ENCODE measurements at regions not wholly inside any gene's neighbourhood (a gene's known extent, or its start where the extent isn't known, plus 50 kb on each side); places are given as distances from the start of the nearest gene placed in this dataset.
"Not testable (repeated sequence)": the region's sequence is repeated elsewhere in the genome, so short reads cannot be mapped to it uniquely, and the experiment has no call there.

DNA sequence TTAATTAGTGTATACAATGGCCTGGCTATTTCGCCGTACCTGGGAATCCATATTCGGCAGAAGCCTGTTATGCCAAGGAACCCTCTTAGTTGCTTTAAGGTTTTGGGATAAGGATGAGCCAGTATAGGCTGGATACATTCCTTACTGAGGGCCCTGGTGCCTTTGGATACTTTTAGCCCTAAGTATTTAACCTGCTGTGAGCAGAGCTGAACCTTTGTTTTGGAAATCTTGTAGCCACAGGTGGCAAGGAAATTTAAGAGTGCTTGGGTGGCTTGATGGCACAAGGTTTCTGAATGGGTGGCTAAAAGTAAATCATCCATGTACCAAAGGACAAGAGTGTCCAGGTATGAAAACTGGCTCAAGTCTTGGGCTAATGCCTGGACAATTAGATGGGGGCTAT lies 92.2 kb upstream of the RHOBTB1 start:
- H3K9ac ChIP-seq (ENCODE audit: low read depth, low read length, poor library complexity); H3K4me1 ChIP-seq (ENCODE audit: control insufficient read depth in 2 of 2, insufficient read depth in 1 of 2, low read depth in 1 of 2, low read length in 2 of 2); H3K14ac ChIP-seq (ENCODE audit: low read length); H3K4me2 ChIP-seq (ENCODE audit: insufficient read depth, low read length, poor library complexity, severe bottlenecking); H3K23ac ChIP-seq (ENCODE audit: low read depth, low read length, poor library complexity); H3K36me3 ChIP-seq (replicated peaks in 1 of 2; ENCODE audit: control insufficient read depth in 2 of 2, insufficient read depth in 2 of 2, low read length in 2 of 2); H2BK120ac ChIP-seq (ENCODE audit: low read depth, low read length); H2BK15ac ChIP-seq (ENCODE audit: low read length); H4K8ac ChIP-seq (ENCODE audit: low read depth, low read length); H2AFZ ChIP-seq (ENCODE audit: low read length); H3K9me3 ChIP-seq (replicated peaks in 1 of 2; ENCODE audit: control insufficient read depth in 2 of 2, insufficient read depth in 1 of 2, low read depth in 1 of 2, low read length in 2 of 2); H4K91ac ChIP-seq (ENCODE audit: low read depth, low read length, poor library complexity); H3K79me1 ChIP-seq (ENCODE audit: low read depth, low read length); H3K4me3 ChIP-seq (ENCODE audit: low read length in 2 of 2); H3K27me3 ChIP-seq (ENCODE audit: control insufficient read depth in 3 of 3, insufficient read depth in 3 of 3, low read depth in 1 of 3, low read length in 3 of 3); H2AK5ac ChIP-seq (ENCODE audit: low read depth, low read length); H3K4ac ChIP-seq (ENCODE audit: low read length); H2BK5ac ChIP-seq (ENCODE audit: low read length); H3K18ac ChIP-seq (ENCODE audit: low read length); DNase-seq (ENCODE audit: low spot score); H2BK12ac ChIP-seq (ENCODE audit: low read length); H3K27ac ChIP-seq (replicated peaks; ENCODE audit: low read length): not testable (repeated sequence)
- no CpG with 5 or more reads among the region's 3 CpGs for WGBS, 2 donors (ENCODE audit: extremely low coverage in 2 of 2, insufficient read length in 2 of 2, insufficient replicate concordance in 1 of 2)

DNA sequence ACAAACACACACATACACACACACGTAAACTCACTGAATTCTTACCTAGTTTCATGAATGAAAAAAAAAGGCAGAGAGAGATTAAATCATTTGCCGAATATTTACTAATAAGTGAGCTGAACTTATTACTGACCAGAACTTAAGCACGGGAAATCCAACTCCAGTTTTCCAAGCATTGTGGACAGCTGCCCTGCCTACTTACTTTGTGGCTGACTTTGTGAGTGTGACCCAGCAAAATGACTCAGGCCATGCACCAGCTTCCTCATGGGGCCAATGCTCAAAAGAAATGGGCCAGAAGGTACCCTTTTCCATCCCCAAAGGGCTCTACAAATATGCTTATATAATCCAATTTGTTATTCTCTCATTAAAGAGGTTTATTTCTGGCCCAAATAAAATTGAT lies 87.4 kb upstream of the RHOBTB1 start:
- Histone ChIP-seq H2BK15ac (ENCODE audit: low read length) (no peak overlapping the region), H3K14ac (ENCODE audit: low read length) (no peak overlapping the region), H2BK120ac (ENCODE audit: low read depth, low read length) (no peak overlapping the region), H3K4ac (ENCODE audit: low read length) (no peak overlapping the region), H2AK5ac (ENCODE audit: low read depth, low read length) (no peak overlapping the region), H3K9me3 (replicated peaks in 1 of 2; ENCODE audit: control insufficient read depth in 2 of 2, insufficient read depth in 1 of 2, low read depth in 1 of 2, low read length in 2 of 2) (no peaks in the 10 kb centered on the region), H2AFZ (ENCODE audit: low read length) (no peak overlapping the region), H3K27ac (replicated peaks; ENCODE audit: low read length) (no peak overlapping the region), H3K79me1 (ENCODE audit: low read depth, low read length) (no peaks in the 10 kb centered on the region), H4K8ac (ENCODE audit: low read depth, low read length) (no peak overlapping the region), H3K4me3 (ENCODE audit: low read length in 2 of 2) (no peak overlapping the region), H2BK12ac (ENCODE audit: low read length) (no peak overlapping the region), H3K18ac (ENCODE audit: low read length) (no peak overlapping the region), H3K27me3 (ENCODE audit: control insufficient read depth in 3 of 3, insufficient read depth in 3 of 3, low read depth in 1 of 3, low read length in 3 of 3) (no peaks in the 10 kb centered on the region), H3K4me1 (ENCODE audit: control insufficient read depth in 2 of 2, insufficient read depth in 1 of 2, low read depth in 1 of 2, low read length in 2 of 2) (no peaks in the 10 kb centered on the region), H2BK5ac (ENCODE audit: low read length) (no peak overlapping the region), H3K4me2 (ENCODE audit: insufficient read depth, low read length, poor library complexity, severe bottlenecking) (no peak overlapping the region), H3K23ac (ENCODE audit: low read depth, low read length, poor library complexity) (no peak overlapping the region), H4K91ac (ENCODE audit: low read depth, low read length, poor library complexity) (no peak overlapping the region), H3K36me3 (replicated peaks in 1 of 2; ENCODE audit: control insufficient read depth in 2 of 2, insufficient read depth in 2 of 2, low read length in 2 of 2) (no peaks in the 10 kb centered on the region), H3K9ac (ENCODE audit: low read depth, low read length, poor library complexity) (no peak overlapping the region)
- DNase-seq (ENCODE audit: low spot score): no peak
- WGBS, 2 donors (ENCODE audit: extremely low coverage in 2 of 2, insufficient read length in 2 of 2, insufficient replicate concordance in 1 of 2): no CpG with 5 or more reads among the region's 3 CpGs

DNA sequence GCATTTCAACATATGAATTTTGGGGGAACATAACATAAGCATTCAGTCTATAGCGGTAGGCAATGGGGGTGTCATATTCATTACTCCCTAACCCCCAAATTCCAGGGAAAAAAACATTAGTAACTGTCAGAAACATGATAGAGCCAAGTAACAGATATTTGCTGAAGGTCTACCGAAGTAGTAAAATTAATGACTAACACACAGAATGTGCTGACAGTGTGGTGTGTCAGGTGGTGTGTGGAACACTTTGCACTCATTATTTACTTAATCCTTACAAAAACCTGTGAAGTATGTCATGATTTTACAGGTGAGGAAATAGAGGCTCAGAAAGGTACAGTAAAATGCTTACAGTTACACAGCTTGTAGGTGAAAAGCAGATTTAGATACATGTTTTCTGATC lies 85.4 kb upstream of the RHOBTB1 start:
- H2AFZ ChIP-seq (ENCODE audit: low read length): no peak overlapping the region
- H3K36me3 ChIP-seq (replicated peaks in 1 of 2; ENCODE audit: control insufficient read depth in 2 of 2, insufficient read depth in 2 of 2, low read length in 2 of 2): no peaks in the 10 kb centered on the region
- DNase-seq (ENCODE audit: low spot score): no peak
- H2BK5ac ChIP-seq (ENCODE audit: low read length): no peak overlapping the region
- H2BK12ac ChIP-seq (ENCODE audit: low read length): no peak overlapping the region
- no peaks in the 10 kb centered on the region for H3K4me1 ChIP-seq (ENCODE audit: control insufficient read depth in 2 of 2, insufficient read depth in 1 of 2, low read depth in 1 of 2, low read length in 2 of 2)
- no peaks in the 10 kb centered on the region for H3K9me3 ChIP-seq (replicated peaks in 1 of 2; ENCODE audit: control insufficient read depth in 2 of 2, insufficient read depth in 1 of 2, low read depth in 1 of 2, low read length in 2 of 2)
- H3K4me3 ChIP-seq (ENCODE audit: low read length in 2 of 2): no peak overlapping the region
- H3K79me1 ChIP-seq (ENCODE audit: low read depth, low read length): no peaks in the 10 kb centered on the region
- H3K9ac ChIP-seq (ENCODE audit: low read depth, low read length, poor library complexity): no peak overlapping the region
- peaks cover 0 to 5% (median 0%) of the 10 kb centered on the region in 3 experiments for H3K27me3 ChIP-seq (ENCODE audit: control insufficient read depth in 3 of 3, insufficient read depth in 3 of 3, low read depth in 1 of 3, low read length in 3 of 3)
- H3K23ac ChIP-seq (ENCODE audit: low read depth, low read length, poor library complexity): no peak overlapping the region
- H4K8ac ChIP-seq (ENCODE audit: low read depth, low read length): no peak overlapping the region
- H3K18ac ChIP-seq (ENCODE audit: low read length): no peak overlapping the region
- H3K4ac ChIP-seq (ENCODE audit: low read length): no peak overlapping the region
- no peak overlapping the region for H2AK5ac ChIP-seq (ENCODE audit: low read depth, low read length)
- H3K27ac ChIP-seq (replicated peaks; ENCODE audit: low read length): no peak overlapping the region
- H3K4me2 ChIP-seq (ENCODE audit: insufficient read depth, low read length, poor library complexity, severe bottlenecking): no peak overlapping the region
- WGBS, 2 donors (ENCODE audit: extremely low coverage in 2 of 2, insufficient read length in 2 of 2, insufficient replicate concordance in 1 of 2): no CpG with 5 or more reads among the region's 2 CpGs
- H2BK15ac ChIP-seq (ENCODE audit: low read length): no peak overlapping the region
- no peak overlapping the region for H4K91ac ChIP-seq (ENCODE audit: low read depth, low read length, poor library complexity)
- no peak overlapping the region for H3K14ac ChIP-seq (ENCODE audit: low read length)
- H2BK120ac ChIP-seq (ENCODE audit: low read depth, low read length): no peak overlapping the region

DNA sequence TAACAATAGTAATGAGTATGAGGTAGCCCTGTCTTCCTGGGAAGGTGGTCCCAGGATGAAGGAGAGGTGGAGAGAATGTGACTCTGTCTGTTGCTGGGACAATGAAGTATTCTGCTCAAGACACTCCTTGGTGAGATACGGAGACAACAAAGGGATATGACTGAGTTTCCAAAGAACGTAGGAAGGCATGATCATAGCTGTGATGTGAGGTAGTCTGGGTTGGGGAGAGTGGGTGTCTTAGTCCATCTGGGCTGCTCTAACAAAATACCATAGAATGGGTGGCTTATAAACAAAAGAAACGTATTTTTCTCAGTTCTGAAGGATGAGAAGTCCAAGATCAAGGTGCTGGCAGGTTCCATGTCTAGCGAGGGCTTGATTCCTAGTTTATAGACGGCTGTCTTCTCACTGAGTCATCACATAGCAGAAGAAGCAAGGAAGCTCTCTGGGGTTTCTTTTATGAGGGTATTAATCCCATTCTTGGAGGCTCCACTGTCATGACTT lies 84.9 kb upstream of the RHOBTB1 start:
- Histone ChIP-seq H3K27ac (replicated peaks; ENCODE audit: low read length) (no peak overlapping the region), H2AK5ac (ENCODE audit: low read depth, low read length) (no peak overlapping the region), H2BK15ac (ENCODE audit: low read length) (no peak overlapping the region), H3K4ac (ENCODE audit: low read length) (no peak overlapping the region), H3K36me3 (replicated peaks in 1 of 2; ENCODE audit: control insufficient read depth in 2 of 2, insufficient read depth in 2 of 2, low read length in 2 of 2) (no peaks in the 10 kb centered on the region), H2BK120ac (ENCODE audit: low read depth, low read length) (no peak overlapping the region), H3K9me3 (replicated peaks in 1 of 2; ENCODE audit: control insufficient read depth in 2 of 2, insufficient read depth in 1 of 2, low read depth in 1 of 2, low read length in 2 of 2) (no peaks in the 10 kb centered on the region), H3K9ac (ENCODE audit: low read depth, low read length, poor library complexity) (no peak overlapping the region), H2AFZ (ENCODE audit: low read length) (no peak overlapping the region), H3K4me1 (ENCODE audit: control insufficient read depth in 2 of 2, insufficient read depth in 1 of 2, low read depth in 1 of 2, low read length in 2 of 2) (no peaks in the 10 kb centered on the region), H3K18ac (ENCODE audit: low read length) (no peak overlapping the region), H4K91ac (ENCODE audit: low read depth, low read length, poor library complexity) (no peak overlapping the region), H3K23ac (ENCODE audit: low read depth, low read length, poor library complexity) (no peak overlapping the region), H3K14ac (ENCODE audit: low read length) (no peak overlapping the region), H2BK5ac (ENCODE audit: low read length) (no peak overlapping the region), H4K8ac (ENCODE audit: low read depth, low read length) (no peak overlapping the region), H3K27me3 (ENCODE audit: control insufficient read depth in 3 of 3, insufficient read depth in 3 of 3, low read depth in 1 of 3, low read length in 3 of 3) (peaks cover 0 to 5% (median 0%) of the 10 kb centered on the region in 3 experiments), H2BK12ac (ENCODE audit: low read length) (no peak overlapping the region), H3K4me2 (ENCODE audit: insufficient read depth, low read length, poor library complexity, severe bottlenecking) (no peak overlapping the region), H3K79me1 (ENCODE audit: low read depth, low read length) (no peaks in the 10 kb centered on the region), H3K4me3 (ENCODE audit: low read length in 2 of 2) (no peak overlapping the region)
- DNase-seq (ENCODE audit: low spot score): no peak
- no CpG with 5 or more reads among the region's 5 CpGs for WGBS, 2 donors (ENCODE audit: extremely low coverage in 2 of 2, insufficient read length in 2 of 2, insufficient replicate concordance in 1 of 2)
